ENCODE measurements at regions not wholly inside any gene's neighbourhood (a gene's known extent, or its start where the extent isn't known, plus 50 kb on each side); places are given as distances from the start of the nearest gene placed in this dataset.

GRCh38 chr13:33707449-33707848, 110.5 kb upstream of the RFC3 start:
- in situ Hi-C loops (cut with MboI; ENCODE audit: low pct_unique_long_range_greater_than_20kb, low sequenced_read_pairs): no loop called here

GRCh38 chr13:33710924-33711323, 107.0 kb upstream of the RFC3 start:
- peak; percentile 9 for DNase-seq
- in situ Hi-C loops (cut with MboI; ENCODE audit: low pct_unique_long_range_greater_than_20kb, low sequenced_read_pairs): no loop called here

More at GRCh38 chr13:33707449-33707848, 110.5 kb upstream of the RFC3 start:
- no peak for DNase-seq

GRCh38 chr13:33711436-33711835, 106.5 kb upstream of the RFC3 start:
- DNase-seq: peak; percentile 33

GRCh38 chr13:33717775-33718174, 100.2 kb upstream of the RFC3 start:
- peak; percentile 16 for DNase-seq
- in situ Hi-C loops (cut with MboI; ENCODE audit: low pct_unique_long_range_greater_than_20kb, low sequenced_read_pairs): no loop called here

More at GRCh38 chr13:33711436-33711835, 106.5 kb upstream of the RFC3 start:
- in situ Hi-C loops (cut with MboI; ENCODE audit: low pct_unique_long_range_greater_than_20kb, low sequenced_read_pairs): no loop called here

- no peak for DNase-seq
- in situ Hi-C loops (cut with MboI; ENCODE audit: low pct_unique_long_range_greater_than_20kb, low sequenced_read_pairs): no loop called here
Measured at GRCh38 chr13:33721724-33722123, 96.2 kb upstream of the RFC3 start.

- in situ Hi-C loops (cut with MboI; ENCODE audit: low pct_unique_long_range_greater_than_20kb, low sequenced_read_pairs): no loop called here
- DNase-seq: no peak
Measured at GRCh38 chr13:33722216-33722915, 95.6 kb upstream of the RFC3 start.

- peak; percentile 18 for DNase-seq
- in situ Hi-C loops (cut with MboI; ENCODE audit: low pct_unique_long_range_greater_than_20kb, low sequenced_read_pairs): no loop called here
Measured at GRCh38 chr13:33723365-33723764, 94.6 kb upstream of the RFC3 start.

GRCh38 chr13:33723772-33724435, 94.0 kb upstream of the RFC3 start:
- peak; percentile 86 for DNase-seq
- in situ Hi-C loops (cut with MboI; ENCODE audit: low pct_unique_long_range_greater_than_20kb, low sequenced_read_pairs): no loop called here

GRCh38 chr13:33725340-33725739, 92.6 kb upstream of the RFC3 start:
- in situ Hi-C loops (cut with MboI; ENCODE audit: low pct_unique_long_range_greater_than_20kb, low sequenced_read_pairs): no loop called here
- DNase-seq: no peak

- in situ Hi-C loops (cut with MboI; ENCODE audit: low pct_unique_long_range_greater_than_20kb, low sequenced_read_pairs): no loop called here
- no peak for DNase-seq
Measured at GRCh38 chr13:33727297-33728083, 90.5 kb upstream of the RFC3 start.

GRCh38 chr13:33728271-33729037, 89.5 kb upstream of the RFC3 start:
- in situ Hi-C loops (cut with MboI; ENCODE audit: low pct_unique_long_range_greater_than_20kb, low sequenced_read_pairs): no loop called here
- DNase-seq: peak; percentile 72

GRCh38 chr13:33730147-33730546, 87.8 kb upstream of the RFC3 start:
- in situ Hi-C loops (cut with MboI; ENCODE audit: low pct_unique_long_range_greater_than_20kb, low sequenced_read_pairs): no loop called here

GRCh38 chr13:33730619-33731018, 87.3 kb upstream of the RFC3 start:
- DNase-seq: no peak
- in situ Hi-C loops (cut with MboI; ENCODE audit: low pct_unique_long_range_greater_than_20kb, low sequenced_read_pairs): no loop called here

More at GRCh38 chr13:33730147-33730546, 87.8 kb upstream of the RFC3 start:
- DNase-seq: peak; percentile 44

- in situ Hi-C loops (cut with MboI; ENCODE audit: low pct_unique_long_range_greater_than_20kb, low sequenced_read_pairs): no loop called here
- no peak for DNase-seq
Measured at GRCh38 chr13:33735276-33735675, 82.7 kb upstream of the RFC3 start.

- in situ Hi-C loops (cut with MboI; ENCODE audit: low pct_unique_long_range_greater_than_20kb, low sequenced_read_pairs): no loop called here
- DNase-seq: no peak
Measured at GRCh38 chr13:33739254-33739653, 78.7 kb upstream of the RFC3 start.

- DNase-seq: no peak
- in situ Hi-C loops (cut with MboI; ENCODE audit: low pct_unique_long_range_greater_than_20kb, low sequenced_read_pairs): no loop called here
Measured at GRCh38 chr13:33740134-33740538, 77.8 kb upstream of the RFC3 start.

GRCh38 chr13:33742321-33742720, 75.6 kb upstream of the RFC3 start:
- DNase-seq: no peak
- in situ Hi-C loops (cut with MboI; ENCODE audit: low pct_unique_long_range_greater_than_20kb, low sequenced_read_pairs): no loop called here

GRCh38 chr13:33743438-33744368, 74.2 kb upstream of the RFC3 start:
- in situ Hi-C loops (cut with MboI; ENCODE audit: low pct_unique_long_range_greater_than_20kb, low sequenced_read_pairs): no loop called here
- peak; percentile 55 for DNase-seq
